PC-3 (cell line): ENCODE measurements at regions not wholly inside any gene's neighbourhood (a gene's known extent, or its start where the extent isn't known, plus 50 kb on each side); places are given as distances from the start of the nearest gene placed in this dataset.
A peak's percentile ranks its signal among the peaks of the same experiment; 100 is the strongest.

ENCODE experiments used
- ATAC-seq: fragments of 200-7000 bp; cut with Tn5 transposase; 2 replicates; pipeline ENCODE4 v1.9.1; 2020; ENCODE audit warnings: mild to moderate bottlenecking, moderate library complexity
- BruUV-seq: library from RNA; stranded (reverse); fragments of 400-500 nt; replicated peaks from 2 replicates; lab custom pipeline; 2021; lab: Mats Ljungman, UMichigan
- CTCF ChIA-PET: fragments of 300-600 bp; sonication (Branson Sonifier 250); formaldehyde crosslinking; loops from one replicate; lab custom pipeline; 2022; ENCODE audit warnings: antibody characterized with exemption; lab: Charles Lee
- POLR2A ChIA-PET: fragments of 300-600 bp; sonication (Branson Sonifier 250); formaldehyde crosslinking; loops from one replicate; lab custom pipeline; 2022; ENCODE audit warnings: antibody characterized with exemption; ENCODE audit not compliant: unreplicated experiment; lab: Charles Lee
- DNase-seq: peaks from one replicate; pipeline ENCODE4 v3.0.0-alpha.2; 2015
- H2AFZ ChIP-seq: fragments of 300-600 bp; sonication (generic); 2 replicates; pipeline ENCODE4 v1.6.0; 2016; ENCODE audit warnings: antibody characterized with exemption, low read length
- H3F3A ChIP-seq: fragments of 300-600 bp; sonication (generic); one replicate; pipeline ENCODE4 v1.6.0; 2017; ENCODE audit warnings: antibody characterized with exemption, low read length, control low read depth, mild to moderate bottlenecking; ENCODE audit not compliant: unreplicated experiment
- H3K27ac ChIP-seq: fragments of 300-600 bp; sonication (generic); 2 replicates; pipeline ENCODE4 v1.5.1; 2016; ENCODE audit warnings: mild to moderate bottlenecking, low read length
- H3K27me3 ChIP-seq: fragments of 300-600 bp; sonication (generic); 2 replicates; pipeline ENCODE4 v1.6.1; 2016; ENCODE audit warnings: low read length, mixed read lengths
- H3K36me3 ChIP-seq: fragments of 300-600 bp; sonication (generic); 2 replicates; pipeline ENCODE4 v1.6.1; 2016; ENCODE audit warnings: low read depth, mixed run types, low read length, mixed read lengths
- H3K4me1 ChIP-seq: fragments of 300-600 bp; sonication (generic); 2 replicates; pipeline ENCODE4 v1.5.1; 2016; ENCODE audit warnings: low read length; ENCODE audit not compliant: insufficient read depth
- H3K4me2 ChIP-seq: fragments of 300-600 bp; sonication (generic); 2 replicates; pipeline ENCODE4 v1.6.0; 2016; ENCODE audit warnings: low read length
- H3K4me3 ChIP-seq: fragments of 300-600 bp; sonication (generic); 2 replicates; pipeline ENCODE4 v1.5.1; 2016; ENCODE audit warnings: mild to moderate bottlenecking, low read length, mixed read lengths
- H3K79me2 ChIP-seq: fragments of 300-600 bp; sonication (generic); 2 replicates; pipeline ENCODE4 v1.6.1; 2017; ENCODE audit warnings: low read length, mixed read lengths
- H3K9ac ChIP-seq: fragments of 300-600 bp; sonication (generic); 2 replicates; pipeline ENCODE4 v1.6.0; 2016; ENCODE audit warnings: mild to moderate bottlenecking, low read length
- H3K9me2 ChIP-seq: fragments of 300-600 bp; sonication (generic); replicated peaks from 2 replicates; pipeline ENCODE4 v1.6.1; 2016; ENCODE audit warnings: mixed run types, low read length, mixed read lengths
- H3K9me3 ChIP-seq: fragments of 300-600 bp; sonication (generic); 2 replicates; pipeline ENCODE4 v1.6.1; 2016; ENCODE audit warnings: low read length, mixed read lengths
- H4K20me1 ChIP-seq: fragments of 300-600 bp; sonication (generic); 2 replicates; pipeline ENCODE4 v1.6.1; 2016; ENCODE audit warnings: low read length, mixed read lengths
- EZH2 ChIP-seq: fragments of 300-600 bp; sonication (generic); IDR thresholded peaks from one replicate; pipeline ENCODE4 v1.6.1; 2017; ENCODE audit warnings: antibody characterized with exemption, mild to moderate bottlenecking, low read length; ENCODE audit not compliant: unreplicated experiment
- EZH2phosphoT487 ChIP-seq: fragments of 300-600 bp; sonication (generic); IDR thresholded peaks from 2 replicates; pipeline ENCODE4 v1.6.1; 2018; ENCODE audit warnings: mild to moderate bottlenecking, antibody characterized with exemption, low read length, borderline replicate concordance
- intact Hi-C: fragments of 100-400 bp; cut with micrococcal nuclease; formaldehyde crosslinking; loops from 2 replicates; pipeline ENCODE4 v1.9.0; 2023
- TF ChIP-seq, protein P1 (sequence below): fragments of 300-600 bp; sonication (generic); conservative IDR thresholded peaks from 2 replicates; pipeline ENCODE4 v1.5.1; 2017; ENCODE audit warnings: antibody characterized with exemption, low read depth, mild to moderate bottlenecking, low read length

DNA sequence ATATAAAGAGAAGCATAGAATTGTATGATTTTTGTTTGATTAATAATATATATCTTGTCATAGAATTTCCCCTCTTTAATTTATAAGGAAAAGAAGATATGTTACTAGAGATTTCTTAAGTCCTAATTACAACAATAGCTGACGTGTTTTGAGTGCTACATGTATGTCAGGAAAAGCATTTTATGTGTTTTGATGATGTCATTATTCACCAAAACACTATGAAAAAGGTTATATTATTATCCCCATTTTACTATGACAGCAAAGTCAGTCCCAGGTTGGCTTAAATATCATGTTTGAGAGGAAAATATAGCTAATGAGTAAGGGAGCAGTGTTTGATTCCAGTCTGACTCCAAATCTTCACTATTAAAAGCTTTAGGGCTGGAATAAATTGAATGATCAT is 428.4 kb upstream of the GOLIM4 start:
- no peak overlapping the region for H2AFZ ChIP-seq
- no TSS peak for BruUV-seq
- H3K36me3 ChIP-seq = no peaks in the 10 kb centered on the region
- no peaks in the 10 kb centered on the region for H3K4me1 ChIP-seq
- no peak overlapping the region for H3K9ac ChIP-seq
- H3F3A ChIP-seq = no peaks in the 10 kb centered on the region
- no peaks in the 10 kb centered on the region for H3K9me3 ChIP-seq
- H3K27ac ChIP-seq = no peak overlapping the region
- no peak for TF ChIP-seq EZH2phosphoT487
- TF ChIP-seq EZH2 = no peak
- TF ChIP-seq, protein P1, sequence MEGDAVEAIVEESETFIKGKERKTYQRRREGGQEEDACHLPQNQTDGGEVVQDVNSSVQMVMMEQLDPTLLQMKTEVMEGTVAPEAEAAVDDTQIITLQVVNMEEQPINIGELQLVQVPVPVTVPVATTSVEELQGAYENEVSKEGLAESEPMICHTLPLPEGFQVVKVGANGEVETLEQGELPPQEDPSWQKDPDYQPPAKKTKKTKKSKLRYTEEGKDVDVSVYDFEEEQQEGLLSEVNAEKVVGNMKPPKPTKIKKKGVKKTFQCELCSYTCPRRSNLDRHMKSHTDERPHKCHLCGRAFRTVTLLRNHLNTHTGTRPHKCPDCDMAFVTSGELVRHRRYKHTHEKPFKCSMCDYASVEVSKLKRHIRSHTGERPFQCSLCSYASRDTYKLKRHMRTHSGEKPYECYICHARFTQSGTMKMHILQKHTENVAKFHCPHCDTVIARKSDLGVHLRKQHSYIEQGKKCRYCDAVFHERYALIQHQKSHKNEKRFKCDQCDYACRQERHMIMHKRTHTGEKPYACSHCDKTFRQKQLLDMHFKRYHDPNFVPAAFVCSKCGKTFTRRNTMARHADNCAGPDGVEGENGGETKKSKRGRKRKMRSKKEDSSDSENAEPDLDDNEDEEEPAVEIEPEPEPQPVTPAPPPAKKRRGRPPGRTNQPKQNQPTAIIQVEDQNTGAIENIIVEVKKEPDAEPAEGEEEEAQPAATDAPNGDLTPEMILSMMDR = no peak
- no peaks in the 10 kb centered on the region for H3K79me2 ChIP-seq
- no peaks in the 10 kb centered on the region for H3K9me2 ChIP-seq
- ChIA-PET POLR2A (no interaction called here), CTCF (no interaction called here)
- no peaks in the 10 kb centered on the region for H3K27me3 ChIP-seq
- intact Hi-C loops = no loop called here
- H3K4me3 ChIP-seq = no peak overlapping the region
- ATAC-seq = no peak
- no peak overlapping the region for H3K4me2 ChIP-seq
- no peak for DNase-seq
- no peaks in the 10 kb centered on the region for H4K20me1 ChIP-seq

DNA sequence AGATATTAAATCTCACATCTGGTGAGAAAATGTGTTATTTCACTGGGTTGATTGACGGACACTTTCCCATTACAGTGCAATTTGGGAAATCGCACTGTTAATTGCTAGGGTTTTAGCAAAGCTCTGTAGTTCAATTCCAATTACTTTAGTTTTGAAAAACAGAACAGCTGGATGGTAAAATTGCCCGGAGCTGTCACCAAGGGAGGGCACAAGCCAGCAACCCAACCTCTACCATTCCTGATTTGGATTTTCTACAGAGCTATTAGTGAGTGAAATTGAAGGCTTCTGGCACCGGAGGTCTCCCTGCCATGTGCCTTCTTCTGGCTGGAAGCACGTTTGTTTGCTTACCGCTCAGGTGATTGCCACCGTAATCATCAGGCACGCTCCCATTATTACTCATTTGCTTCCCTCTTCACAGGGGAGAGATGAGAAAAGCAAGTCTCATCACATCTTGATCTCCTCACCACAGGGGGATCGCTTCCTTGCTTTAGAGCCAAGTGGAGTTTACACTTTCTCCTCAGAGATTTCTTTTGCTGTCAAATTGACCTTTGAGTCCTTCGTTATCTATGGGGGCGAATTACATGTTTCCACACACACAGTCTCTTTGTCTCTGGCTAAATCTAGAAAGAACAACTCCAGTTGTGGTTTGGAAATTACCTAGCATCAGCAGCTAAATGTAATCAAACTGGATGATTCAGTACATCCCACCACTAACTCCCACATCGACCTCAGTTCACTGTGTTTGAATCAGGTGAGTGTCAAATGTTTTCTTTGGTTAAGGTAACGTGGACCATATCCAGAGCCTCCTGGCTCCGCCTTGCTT is 421.7 kb upstream of the GOLIM4 start:
- Histone ChIP-seq H3F3A (no peaks in the 10 kb centered on the region), H3K27ac (no peak overlapping the region), H3K4me3 (no peak overlapping the region), H3K9ac (no peak overlapping the region), H3K36me3 (no peaks in the 10 kb centered on the region), H3K9me2 (no peaks in the 10 kb centered on the region), H3K27me3 (no peaks in the 10 kb centered on the region), H3K79me2 (no peaks in the 10 kb centered on the region), H3K9me3 (no peaks in the 10 kb centered on the region), H3K4me2 (no peak overlapping the region), H2AFZ (no peak overlapping the region), H3K4me1 (no peaks in the 10 kb centered on the region), H4K20me1 (no peaks in the 10 kb centered on the region)
- ATAC-seq (peak; percentile 46), DNase-seq (peak; percentile 7)
- intact Hi-C loops = no loop called here
- ChIA-PET CTCF (no interaction called here), POLR2A (no interaction called here)
- TF ChIP-seq EZH2 (no peak), EZH2phosphoT487 (no peak)
- TF ChIP-seq, protein P1 = no peak
- no TSS peak for BruUV-seq

DNA sequence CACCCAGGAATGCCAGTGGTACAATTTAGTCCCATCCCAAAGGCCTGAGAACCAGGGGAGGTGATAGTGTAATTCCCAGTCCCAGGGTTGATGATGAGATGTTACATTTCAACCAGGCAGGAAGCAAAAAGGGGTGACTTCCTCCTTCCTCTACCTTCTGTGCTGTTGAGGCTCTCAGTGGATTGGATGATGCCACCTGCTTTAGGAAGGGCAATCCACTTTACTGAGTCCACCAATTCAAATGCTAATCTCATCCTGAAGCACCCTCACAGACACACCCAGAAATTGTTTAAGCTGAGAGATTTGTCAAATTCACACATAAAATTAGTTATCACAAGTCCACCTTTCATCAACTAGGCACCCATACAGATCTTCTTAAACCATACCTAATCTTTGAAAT is 418.5 kb upstream of the GOLIM4 start:
- BruUV-seq = no TSS peak
- Histone ChIP-seq H3K27ac (no peak overlapping the region), H3K36me3 (no peaks in the 10 kb centered on the region), H2AFZ (no peak overlapping the region), H3K9me3 (no peaks in the 10 kb centered on the region), H3K4me1 (no peaks in the 10 kb centered on the region), H3K79me2 (no peaks in the 10 kb centered on the region), H3K4me3 (no peak overlapping the region), H4K20me1 (no peaks in the 10 kb centered on the region), H3K9ac (no peak overlapping the region), H3F3A (no peaks in the 10 kb centered on the region), H3K4me2 (no peak overlapping the region), H3K9me2 (no peaks in the 10 kb centered on the region), H3K27me3 (no peaks in the 10 kb centered on the region)
- DNase-seq = no peak
- ChIA-PET POLR2A (no interaction called here), CTCF (no interaction called here)
- intact Hi-C loops = no loop called here
- TF ChIP-seq EZH2 (no peak), EZH2phosphoT487 (no peak)
- TF ChIP-seq, protein P1 = no peak
- ATAC-seq = no peak
